GM08714 (cell line): ENCODE measurements at regions not wholly inside any gene's neighbourhood (a gene's known extent, or its start where the extent isn't known, plus 50 kb on each side); places are given as distances from the start of the nearest gene placed in this dataset.
"Not testable (repeated sequence)": the region's sequence is repeated elsewhere in the genome, so short reads cannot be mapped to it uniquely, and the experiment has no call there.

Experiments used
- H3K4me3 ChIP-seq: fragments of 200-500 bp; sonication (Bioruptor generic); 2 replicates; pipeline ENCODE4 v1.5.1; 2014; ENCODE audit warnings: mild to moderate bottlenecking, low read length, inconsistent platforms
- ZNF274 ChIP-seq: IDR thresholded peaks from 2 replicates; pipeline ENCODE4 v1.6.1; 2012; ENCODE audit warnings: mild to moderate bottlenecking, low read depth, low read length

GRCh38 chr6:74287441-74287840 lies 591.4 kb downstream of the CD109 start:
- H3K4me3 ChIP-seq, result no peak overlapping the region

GRCh38 chr6:74284284-74284683 lies 588.3 kb downstream of the CD109 start:
- no peak for TF ChIP-seq ZNF274
- no peak overlapping the region for H3K4me3 ChIP-seq

More at GRCh38 chr6:74287441-74287840, 591.4 kb downstream of the CD109 start:
- TF ChIP-seq ZNF274, result no peak

- H3K4me3 ChIP-seq, result no peak overlapping the region
- TF ChIP-seq ZNF274, result no peak
Observed at GRCh38 chr6:74283532-74283931, 587.5 kb downstream of the CD109 start.

GRCh38 chr6:74282143-74282689 lies 586.2 kb downstream of the CD109 start:
- H3K4me3 ChIP-seq, result no peak overlapping the region
- TF ChIP-seq ZNF274, result no peak

GRCh38 chr6:74280130-74280692 lies 584.2 kb downstream of the CD109 start:
- H3K4me3 ChIP-seq, result no peak overlapping the region
- TF ChIP-seq ZNF274, result no peak

- no peak overlapping the region for H3K4me3 ChIP-seq
- TF ChIP-seq ZNF274, result no peak
Observed at GRCh38 chr6:74277777-74278186, 581.8 kb downstream of the CD109 start.

GRCh38 chr6:74273541-74273940 lies 577.5 kb downstream of the CD109 start:
- TF ChIP-seq ZNF274, result no peak

GRCh38 chr6:74269600-74269858 lies 573.5 kb downstream of the CD109 start:
- TF ChIP-seq ZNF274, result no peak
- H3K4me3 ChIP-seq, result no peak overlapping the region

More at GRCh38 chr6:74273541-74273940, 577.5 kb downstream of the CD109 start:
- H3K4me3 ChIP-seq, result no peak overlapping the region

GRCh38 chr6:74268815-74269599 lies 573.0 kb downstream of the CD109 start:
- H3K4me3 ChIP-seq, result no peak overlapping the region
- no peak for TF ChIP-seq ZNF274

- no peak for TF ChIP-seq ZNF274
- H3K4me3 ChIP-seq, result no peak overlapping the region
Observed at GRCh38 chr6:74259981-74260380, 564.0 kb downstream of the CD109 start.

GRCh38 chr6:74256781-74257180 lies 560.8 kb downstream of the CD109 start:
- TF ChIP-seq ZNF274, result no peak
- H3K4me3 ChIP-seq, result no peak overlapping the region

- H3K4me3 ChIP-seq, result no peak overlapping the region
- no peak for TF ChIP-seq ZNF274
Observed at GRCh38 chr6:74256381-74256780, 560.4 kb downstream of the CD109 start.

GRCh38 chr6:74255007-74255406 lies 559.0 kb downstream of the CD109 start:
- not testable (repeated sequence) for H3K4me3 ChIP-seq

GRCh38 chr6:74254147-74254546 lies 558.1 kb downstream of the CD109 start:
- H3K4me3 ChIP-seq, result not testable (repeated sequence)

- no peak overlapping the region for H3K4me3 ChIP-seq
- TF ChIP-seq ZNF274, result no peak
Observed at GRCh38 chr6:74253261-74253660, 557.3 kb downstream of the CD109 start.
